Vagina (tissue), 2 donors: ENCODE measurements at regions not wholly inside any gene's neighbourhood (a gene's known extent, or its start where the extent isn't known, plus 50 kb on each side); places are given as distances from the start of the nearest gene placed in this dataset.
A peak's percentile ranks its signal among the peaks of the same experiment; 100 is the strongest.

ENCODE experiments used
- DNase-seq, 2 donors: peaks; one replicate each; pipeline ENCODE4 v3.0.0-alpha.2; 2017; ENCODE audit errors: extremely low spot score in 2 of 2
- H3K27ac ChIP-seq: fragments of 200-600 bp; sonication (generic); one replicate; pipeline ENCODE4 v1.5.1; 2019
- H3K27me3 ChIP-seq: fragments of 200-600 bp; sonication (generic); one replicate; pipeline ENCODE4 v1.5.1; 2019
- H3K36me3 ChIP-seq, 2 donors: fragments of 200-600 bp; sonication (generic); one replicate each; pipeline ENCODE4 v1.5.1; 2017 to 2019
- H3K4me1 ChIP-seq: fragments of 200-600 bp; sonication (generic); one replicate; pipeline ENCODE4 v1.5.1; 2019
- H3K4me3 ChIP-seq, 2 donors: fragments of 200-600 bp; sonication (generic); 1 replicate in 1 of 2; 2 replicates in 1 of 2; pipeline ENCODE4 v1.5.1; 2016 to 2019
- H3K9me3 ChIP-seq: fragments of 200-600 bp; sonication (generic); one replicate; pipeline ENCODE4 v1.5.1; 2019
- CTCF ChIP-seq, 3 experiments: fragments of 450-650 bp in 2 of 3; fragments of 200-600 bp in 1 of 3; sonication (generic) in 1 of 3; IDR thresholded peaks; one replicate each; pipeline ENCODE4 v1.5.1; 2017 to 2019; ENCODE audit warnings: antibody characterized with exemption in 3 of 3, mild to moderate bottlenecking in 2 of 3, moderate library complexity in 2 of 3
- POLR2A ChIP-seq, 2 donors: fragments of 450-650 bp; IDR thresholded peaks; one replicate each; pipeline ENCODE4 v1.6.1; 2017; ENCODE audit warnings: antibody characterized with exemption in 2 of 2, mild to moderate bottlenecking in 2 of 2, moderate library complexity in 2 of 2
- POLR2AphosphoS5 ChIP-seq, 2 donors: sonication (generic); formaldehyde crosslinking; IDR thresholded peaks; one replicate each; pipeline ENCODE4 v1.9.0; 2017; ENCODE audit warnings: antibody characterized with exemption in 2 of 2, mild to moderate bottlenecking in 2 of 2, low read depth in 1 of 2; ENCODE audit not compliant: insufficient read depth in 1 of 2
- intact Hi-C: fragments of 100-400 bp; cut with DNase I; formaldehyde crosslinking; loops from one replicate; pipeline ENCODE4 v1.15.1; 2023

GRCh38 chr6:159108426-159108985, 60.7 kb upstream of the FNDC1 start:
- H3K9me3 ChIP-seq: no peaks in the 10 kb centered on the region
- no peak for TF ChIP-seq POLR2A (IDR thresholded peaks at IDR 0.05)
- no peak for TF ChIP-seq CTCF (IDR thresholded peaks at IDR 0.05)
- TF ChIP-seq POLR2AphosphoS5 (IDR thresholded peaks at IDR 0.05; ENCODE audit: insufficient read depth in 1 of 2, low read depth in 1 of 2): no peak
- H3K36me3 ChIP-seq: no peaks in the 10 kb centered on the region
- no peaks in the 10 kb centered on the region for H3K4me1 ChIP-seq
- no peak overlapping the region for H3K27ac ChIP-seq
- intact Hi-C loops: no loop called here
- H3K27me3 ChIP-seq: no peaks in the 10 kb centered on the region
- DNase-seq: peak in 1 of 2 donors; percentile 31
- H3K4me3 ChIP-seq: no peak overlapping the region

DNA sequence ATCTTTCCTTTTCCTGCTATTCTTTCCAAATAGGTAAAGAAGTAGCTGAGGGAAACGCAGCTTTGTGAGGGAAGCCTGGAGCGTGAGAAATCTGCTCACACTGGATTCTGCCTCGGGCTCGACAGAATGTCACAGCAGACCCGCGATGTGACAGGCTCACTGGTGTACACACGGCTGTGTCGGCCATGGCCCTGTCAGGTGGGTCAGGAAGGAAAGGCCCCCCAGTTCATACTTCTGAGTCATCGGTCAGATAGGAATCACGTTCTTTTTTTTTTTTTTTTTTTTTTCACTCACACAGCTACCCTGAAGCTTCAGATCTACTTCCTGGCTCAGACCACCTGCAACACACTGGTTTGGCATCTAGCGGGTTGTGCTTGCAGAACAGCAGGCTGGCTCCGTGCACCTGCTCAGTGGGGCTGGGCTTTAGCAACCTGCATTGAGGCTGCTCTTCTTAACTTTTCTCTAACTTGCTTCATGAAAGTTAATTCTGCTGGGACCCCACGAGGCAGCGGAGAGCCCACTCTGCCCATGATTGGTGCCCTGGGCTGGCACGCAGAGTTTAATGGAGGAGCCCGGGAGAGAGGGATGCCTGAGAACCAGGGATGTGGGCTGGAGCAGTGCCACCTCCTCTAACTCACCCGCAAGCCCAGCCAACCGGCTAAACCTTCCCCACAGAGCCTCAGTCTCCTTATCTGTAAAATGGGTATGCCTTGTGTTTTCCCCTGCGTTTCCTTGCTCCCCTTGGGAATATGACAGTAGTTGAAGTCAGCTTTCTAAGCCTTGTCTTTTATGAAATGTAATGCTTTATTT, 61.5 kb upstream of the FNDC1 start:
- H3K36me3 ChIP-seq: no peaks in the 10 kb centered on the region
- H3K4me1 ChIP-seq: no peaks in the 10 kb centered on the region
- TF ChIP-seq CTCF (IDR thresholded peaks at IDR 0.05) (no peak), POLR2A (IDR thresholded peaks at IDR 0.05) (no peak), POLR2AphosphoS5 (IDR thresholded peaks at IDR 0.05; ENCODE audit: insufficient read depth in 1 of 2, low read depth in 1 of 2) (no peak)
- intact Hi-C loops: no loop called here
- no peaks in the 10 kb centered on the region for H3K9me3 ChIP-seq
- peak; percentile 75 to 89 for DNase-seq
- peak overlapping the region in 1 of 2 donors; percentile 6 for H3K4me3 ChIP-seq
- no peaks in the 10 kb centered on the region for H3K27me3 ChIP-seq
- peak overlapping the region; percentile 22 for H3K27ac ChIP-seq

DNA sequence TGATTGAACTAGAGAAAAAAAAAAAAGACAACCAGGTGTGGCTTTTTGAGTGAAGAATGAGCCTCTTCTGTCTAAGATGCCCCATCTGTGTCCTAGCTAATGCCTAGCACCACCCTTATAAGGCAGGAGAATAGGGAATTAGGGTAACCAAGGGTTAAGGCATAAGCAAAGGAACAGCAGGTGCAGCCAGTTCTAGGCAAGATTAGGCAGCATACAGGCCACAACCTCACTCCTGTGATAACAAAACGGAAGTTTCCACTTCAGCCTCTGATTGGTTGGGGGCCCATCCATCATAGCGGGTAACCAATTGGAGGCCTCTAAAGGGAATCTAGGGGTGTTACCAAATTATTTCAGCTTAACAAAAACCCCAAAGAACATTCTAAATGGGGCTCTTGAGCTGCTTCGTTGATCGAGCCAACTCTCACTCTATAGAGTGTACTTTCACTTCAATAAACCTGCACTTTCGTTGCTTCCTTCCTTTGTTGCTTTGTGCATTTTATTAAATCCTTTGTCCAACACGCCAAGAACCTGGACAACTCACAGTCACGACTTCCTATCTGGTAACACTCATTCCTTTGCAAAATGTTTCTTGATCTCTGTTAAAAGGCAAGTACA, 61.9 kb upstream of the TAGAP start:
- Histone ChIP-seq H3K9me3 (no peaks in the 10 kb centered on the region), H3K4me1 (no peaks in the 10 kb centered on the region), H3K4me3 (peak overlapping the region in 1 of 2 donors; percentile 6), H3K27me3 (no peaks in the 10 kb centered on the region), H3K27ac (peak overlapping the region; percentile 22), H3K36me3 (no peaks in the 10 kb centered on the region)
- intact Hi-C loops: no loop called here
- peak in 1 of 2 donors; percentile 67 for DNase-seq
- TF ChIP-seq POLR2A (IDR thresholded peaks at IDR 0.05) (no peak), POLR2AphosphoS5 (IDR thresholded peaks at IDR 0.05; ENCODE audit: insufficient read depth in 1 of 2, low read depth in 1 of 2) (peak in 1 of 2 donors; percentile 19)

DNA sequence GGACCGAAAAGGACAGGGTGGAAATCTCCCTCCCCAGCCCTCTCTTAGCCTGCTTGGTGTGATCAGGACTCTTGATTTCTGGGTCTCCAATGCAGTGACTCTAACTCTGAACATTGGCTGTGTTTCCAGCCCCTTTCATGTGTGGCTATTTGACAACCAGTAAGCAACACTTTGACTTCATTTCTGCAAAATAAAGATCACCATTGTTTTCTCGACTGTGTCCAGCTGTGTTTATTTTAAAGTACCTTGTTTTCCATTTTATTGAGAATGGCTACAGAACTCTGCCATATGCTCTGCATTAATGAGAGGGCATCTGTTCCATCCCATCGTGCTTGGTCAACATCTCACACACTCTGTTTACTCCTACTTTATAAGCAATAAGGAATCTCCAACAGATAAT, 60.9 kb upstream of the TAGAP start:
- TF ChIP-seq POLR2A (IDR thresholded peaks at IDR 0.05) (no peak), CTCF (IDR thresholded peaks at IDR 0.05) (no peak), POLR2AphosphoS5 (IDR thresholded peaks at IDR 0.05; ENCODE audit: insufficient read depth in 1 of 2, low read depth in 1 of 2) (no peak)
- H3K27ac ChIP-seq: no peak overlapping the region
- no peaks in the 10 kb centered on the region for H3K4me1 ChIP-seq
- no peaks in the 10 kb centered on the region for H3K36me3 ChIP-seq
- no peaks in the 10 kb centered on the region for H3K27me3 ChIP-seq
- no peak for DNase-seq
- no peak overlapping the region for H3K4me3 ChIP-seq
- intact Hi-C loops: no loop called here
- H3K9me3 ChIP-seq: no peaks in the 10 kb centered on the region

DNA sequence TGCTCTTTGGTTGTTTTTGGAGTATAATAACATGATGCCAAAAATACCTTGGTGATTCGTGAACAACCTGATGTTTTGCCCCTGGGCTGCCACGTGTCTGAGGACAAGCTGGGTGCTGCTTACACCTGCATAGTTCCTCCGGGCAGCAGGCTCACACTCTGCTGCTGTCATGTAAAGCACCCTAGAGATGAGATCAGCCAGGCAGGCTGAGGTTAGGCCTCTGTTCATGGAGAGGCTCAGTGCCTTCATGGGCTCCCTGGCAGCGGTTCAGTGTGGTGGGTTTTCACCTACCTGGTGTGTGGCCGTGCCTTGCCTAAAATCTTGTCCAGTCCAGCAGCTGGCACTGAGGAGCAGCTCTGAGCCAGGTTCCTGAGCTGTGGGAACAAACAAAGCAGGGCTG, 60.1 kb upstream of the TAGAP start:
- Histone ChIP-seq H3K9me3 (no peaks in the 10 kb centered on the region), H3K4me3 (no peak overlapping the region), H3K4me1 (no peaks in the 10 kb centered on the region), H3K27me3 (no peaks in the 10 kb centered on the region), H3K27ac (no peak overlapping the region), H3K36me3 (no peaks in the 10 kb centered on the region)
- intact Hi-C loops: no loop called here
- TF ChIP-seq CTCF (IDR thresholded peaks at IDR 0.05) (no peak), POLR2A (IDR thresholded peaks at IDR 0.05) (no peak), POLR2AphosphoS5 (IDR thresholded peaks at IDR 0.05; ENCODE audit: insufficient read depth in 1 of 2, low read depth in 1 of 2) (no peak)
- DNase-seq: peak in 1 of 2 donors; percentile 65
